Stimulated activated CD8-positive, alpha-beta memory T cell treated with anti-CD3 and anti-CD28 coated beads, Interleukin-12 subunit alpha, Interleukin-12 subunit beta, amount 100 ng/mL, for 24 hours (primary cell): ENCODE measurements at regions not wholly inside any gene's neighbourhood (a gene's known extent, or its start where the extent isn't known, plus 50 kb on each side); places are given as distances from the start of the nearest gene placed in this dataset.
A peak's percentile ranks its signal among the peaks of the same experiment; 100 is the strongest.

Experiments used
- DNase-seq: peaks from one replicate; pipeline ENCODE4 v3.0.0-alpha.2; 2020; ENCODE audit errors: extremely low read depth

- no peak for DNase-seq
Measured at GRCh38 chr13:95352486-95352885, 51.2 kb upstream of the ABCC4 start.

- no peak for DNase-seq
Measured at GRCh38 chr13:95354156-95354555, 52.9 kb upstream of the ABCC4 start.

- no peak for DNase-seq
Measured at GRCh38 chr13:95354680-95355487, 53.6 kb upstream of the ABCC4 start.

DNA sequence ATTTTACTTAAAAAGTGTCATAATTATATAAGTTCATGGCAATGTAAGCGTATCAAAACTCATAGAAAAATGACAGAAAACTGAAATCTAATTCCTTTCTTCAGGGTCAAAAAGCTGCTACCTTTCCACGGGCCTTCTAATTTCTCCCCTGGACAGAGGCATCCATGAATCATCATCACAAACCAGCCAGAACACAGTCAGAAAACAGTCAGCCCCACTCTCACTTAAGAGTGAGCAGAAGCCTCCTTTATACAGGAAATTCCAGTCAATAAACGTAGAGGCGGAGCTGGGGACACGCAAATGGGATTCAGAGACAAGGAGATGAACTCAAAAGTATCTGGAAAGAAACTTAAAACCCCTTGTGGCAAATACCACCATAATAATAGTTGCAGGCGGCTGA is 54.2 kb upstream of the ABCC4 start:
- DNase-seq = no peak

DNA sequence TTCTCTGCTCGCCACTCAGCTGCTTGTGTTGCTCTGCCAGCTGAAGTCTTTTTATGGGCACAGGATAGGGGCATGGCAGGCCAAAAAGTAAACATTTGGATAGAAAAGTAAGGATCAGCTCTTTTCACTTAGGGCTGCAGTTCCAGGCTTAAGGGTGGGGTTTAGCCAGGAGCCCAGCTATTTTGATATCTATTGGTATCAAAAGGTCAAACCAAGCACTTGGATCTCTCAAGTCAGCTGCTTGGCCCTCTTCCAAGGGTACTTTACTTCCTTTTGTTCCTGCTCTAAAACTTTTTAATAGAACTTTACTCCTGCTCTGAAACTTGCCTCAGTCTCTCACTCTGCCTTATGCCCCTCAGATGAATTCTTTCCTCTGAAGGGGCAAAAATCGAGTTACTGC is 55.7 kb upstream of the ABCC4 start:
- no peak for DNase-seq

GRCh38 chr13:95357875-95358274 is 56.6 kb upstream of the ABCC4 start:
- no peak for DNase-seq

DNA sequence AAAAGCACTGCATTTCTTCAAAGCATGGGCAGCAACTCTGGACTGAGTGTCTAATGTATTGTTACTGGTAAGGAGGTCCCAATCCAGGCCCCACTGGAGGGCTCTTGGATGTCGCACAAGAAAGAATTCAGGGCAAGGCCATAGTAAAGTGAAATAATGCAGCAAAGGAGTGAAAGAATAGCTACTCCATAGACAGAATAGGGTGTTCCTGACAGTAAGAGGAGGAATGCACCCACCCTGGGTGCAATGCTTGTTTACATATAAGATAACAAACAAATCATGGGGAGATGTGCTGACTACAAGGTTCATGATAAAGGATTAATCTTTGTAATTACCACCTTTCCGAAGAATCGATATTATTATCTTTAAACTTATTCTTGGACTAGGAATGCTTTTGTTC is 58.8 kb upstream of the ABCC4 start:
- no peak for DNase-seq

- no peak for DNase-seq
Measured at GRCh38 chr13:95360464-95361097, 59.3 kb upstream of the ABCC4 start.

DNA sequence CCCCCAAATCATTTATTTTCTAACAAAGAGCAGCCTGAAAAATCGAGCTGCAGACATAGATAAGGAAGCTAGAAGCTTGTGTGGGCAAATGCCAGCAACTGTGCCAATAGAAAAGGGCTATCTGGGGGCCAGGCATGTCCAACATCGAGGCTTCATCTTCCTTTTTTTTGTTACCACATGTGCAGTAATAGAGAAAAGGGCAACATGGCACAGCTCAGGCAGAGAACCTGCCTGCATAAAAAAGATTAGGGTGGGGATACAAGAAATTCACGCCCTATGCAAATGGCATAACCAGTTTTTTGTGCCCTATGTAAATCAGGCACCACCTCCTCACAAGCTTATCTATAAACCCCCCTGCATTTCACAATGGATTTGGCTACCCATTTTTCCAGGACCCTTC is 60.4 kb upstream of the ABCC4 start:
- DNase-seq = no peak

DNA sequence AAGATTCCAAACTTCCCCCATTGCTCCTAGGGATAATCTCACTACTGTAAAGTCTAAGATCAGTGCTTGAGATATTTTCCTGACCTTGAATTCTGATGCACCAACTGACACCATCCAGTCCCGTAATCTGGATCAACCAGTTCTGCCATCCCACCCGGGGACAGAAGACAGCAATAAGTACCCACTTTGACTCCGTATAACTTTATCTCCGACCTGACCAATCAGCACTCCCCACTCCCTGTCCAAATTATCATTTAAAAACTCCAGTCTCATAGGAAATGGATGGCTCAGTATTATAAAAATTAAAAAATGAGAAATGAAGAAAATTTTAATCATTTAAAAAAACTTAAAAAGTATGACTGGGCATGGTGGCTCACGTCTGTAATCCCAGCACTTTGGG is 61.4 kb upstream of the ABCC4 start:
- DNase-seq = no peak

GRCh38 chr13:95367309-95367843 is 66.1 kb upstream of the ABCC4 start:
- no peak for DNase-seq

DNA sequence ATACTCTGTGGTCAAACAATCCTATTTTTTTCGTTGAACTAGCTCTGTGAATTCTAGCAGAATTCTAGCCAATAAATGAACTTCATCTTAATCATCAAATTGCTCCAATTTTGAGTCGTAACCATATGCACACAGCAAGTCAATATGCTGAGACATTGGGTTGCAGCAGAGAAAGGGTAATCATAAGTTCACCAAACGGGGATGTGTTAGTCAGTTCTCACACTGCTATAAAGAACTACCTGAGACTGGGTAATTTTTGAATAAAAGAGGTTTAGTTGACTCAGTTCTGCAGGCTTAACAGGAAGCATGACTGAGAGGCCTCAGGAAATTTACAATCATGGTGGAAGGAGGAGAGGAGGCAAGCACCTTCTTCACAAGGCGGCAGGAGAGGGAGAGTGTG is 67.7 kb upstream of the ABCC4 start:
- no peak for DNase-seq

DNA sequence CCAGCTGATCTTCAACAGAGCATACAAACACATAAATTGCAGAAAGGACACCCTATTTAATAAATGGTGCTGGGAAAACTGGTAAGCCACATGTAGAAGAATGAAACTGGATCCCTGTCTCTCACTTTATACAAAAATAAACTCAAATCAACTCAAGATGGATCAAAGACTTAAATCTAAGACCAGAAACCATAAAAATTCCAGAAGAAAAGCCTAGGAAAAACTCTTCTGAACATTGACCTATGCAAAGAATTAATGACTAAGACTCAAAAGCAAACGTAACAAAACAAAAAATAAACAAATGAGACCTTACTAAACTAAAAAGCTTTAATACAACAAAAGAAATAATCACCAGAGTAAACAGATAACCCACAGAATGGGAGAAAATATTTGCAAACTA is 74.5 kb upstream of the ABCC4 start:
- DNase-seq = no peak

DNA sequence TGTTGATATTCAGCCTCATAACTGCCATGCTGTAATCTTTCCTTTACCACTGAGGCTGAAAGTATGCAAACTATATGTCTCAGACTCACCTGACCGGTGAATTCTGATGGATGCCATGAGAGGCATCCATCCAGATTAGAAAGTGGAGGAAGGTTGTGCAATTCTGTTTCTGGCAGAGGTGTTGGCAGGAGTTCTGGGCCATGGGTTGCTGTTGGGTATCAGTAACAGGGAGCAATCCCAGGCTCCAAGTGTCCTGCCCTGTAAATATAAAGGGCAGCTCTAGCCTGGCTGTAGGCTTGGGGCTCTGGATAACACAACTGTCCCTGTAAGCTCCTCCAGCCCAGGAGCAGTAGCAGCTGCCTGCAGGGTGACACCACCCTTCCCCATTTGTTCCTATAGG is 77.4 kb upstream of the ABCC4 start:
- no peak for DNase-seq

DNA sequence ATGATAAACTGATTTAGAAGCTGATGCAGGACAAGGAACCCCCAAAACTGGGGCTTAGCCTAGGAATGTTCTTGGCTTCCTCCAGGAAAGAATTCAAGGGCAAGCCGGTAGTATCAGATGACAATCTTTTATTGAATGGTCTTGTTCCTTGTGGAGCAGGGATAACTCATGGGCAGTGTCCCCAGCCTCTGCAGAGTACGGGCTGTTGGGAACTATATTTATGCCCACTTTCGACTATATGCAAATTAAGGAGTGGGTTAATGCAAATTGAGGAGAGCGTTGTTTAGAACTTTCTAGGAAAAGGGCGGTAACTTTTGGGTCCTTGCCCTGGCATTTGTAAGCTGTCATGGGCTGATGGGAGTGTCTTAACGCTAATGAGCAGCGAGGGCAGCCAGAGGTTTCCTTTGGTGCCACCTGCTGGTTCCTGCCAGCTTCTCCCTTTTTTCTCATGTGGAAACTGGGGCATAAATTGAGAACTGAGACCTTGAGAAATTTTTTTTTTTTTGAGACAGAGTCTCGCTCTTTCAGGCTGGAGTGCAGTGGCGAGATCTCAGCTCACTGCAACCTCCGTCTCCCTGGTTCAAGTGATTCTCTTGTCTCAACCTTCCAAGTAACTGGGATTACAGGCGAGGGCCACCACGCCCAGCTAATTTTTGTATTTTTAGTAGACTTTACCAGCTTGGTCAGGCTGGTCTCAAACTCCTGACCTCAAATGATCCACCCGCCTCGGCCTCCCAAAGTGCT is 79.4 kb upstream of the ABCC4 start:
- DNase-seq = peak; percentile 22

DNA sequence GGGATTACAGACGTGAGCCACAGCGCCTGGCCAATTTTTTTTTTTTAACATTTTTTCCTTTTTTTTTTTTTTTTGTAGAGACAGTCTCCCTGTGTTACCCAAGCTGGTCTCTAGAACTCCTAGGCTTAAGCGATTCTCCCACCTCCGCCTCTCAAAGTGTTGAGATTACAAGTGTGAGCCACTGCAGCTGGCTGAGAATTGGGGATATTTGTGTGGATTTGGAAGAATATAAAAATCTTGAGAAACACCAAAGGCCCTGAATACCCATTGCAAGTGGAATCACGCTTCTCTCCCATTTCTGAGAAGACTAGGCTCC is 79.9 kb upstream of the ABCC4 start:
- no peak for DNase-seq

DNA sequence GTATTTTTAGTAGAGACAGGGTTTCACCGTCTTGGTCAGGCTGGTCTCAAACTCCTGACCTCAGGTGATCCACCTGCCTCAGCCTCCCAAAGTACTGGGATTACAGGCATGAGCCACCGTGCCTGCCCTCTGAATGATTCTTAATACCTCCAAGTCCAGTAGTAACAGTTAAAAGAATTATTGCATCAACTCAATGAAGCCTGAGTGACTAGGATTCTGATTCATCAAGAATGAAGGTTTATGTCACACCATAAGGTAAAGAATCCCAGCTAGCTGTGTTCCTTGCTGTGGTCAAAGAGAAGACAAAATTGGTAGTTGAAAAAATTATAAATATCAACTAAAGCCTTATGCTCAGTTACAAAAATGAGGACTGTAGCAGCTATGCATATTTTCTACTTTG is 81.2 kb upstream of the ABCC4 start:
- DNase-seq = no peak

DNA sequence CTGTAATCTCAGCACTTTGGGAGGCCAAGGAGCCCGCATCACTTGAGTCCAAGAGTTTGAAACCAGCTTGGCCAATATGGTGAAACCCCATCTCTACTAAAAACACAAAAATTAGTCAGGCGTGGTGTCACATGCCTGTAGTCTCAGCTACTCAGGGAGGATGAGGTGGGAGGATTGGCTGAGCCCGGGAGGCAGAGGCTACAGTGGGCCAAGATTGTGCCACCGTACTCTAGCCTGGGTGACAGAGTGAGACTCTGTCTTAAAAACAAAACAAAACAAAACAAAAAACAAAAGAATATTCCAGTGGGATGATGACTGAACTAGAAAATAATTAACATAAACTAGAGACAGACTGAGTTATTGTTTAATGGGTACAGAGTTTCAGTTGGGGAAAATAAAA is 81.7 kb upstream of the ABCC4 start:
- no peak for DNase-seq

GRCh38 chr13:95385373-95385772 is 84.1 kb upstream of the ABCC4 start:
- DNase-seq = no peak

GRCh38 chr13:95385798-95386197 is 84.5 kb upstream of the ABCC4 start:
- no peak for DNase-seq

GRCh38 chr13:95386370-95386769 is 85.1 kb upstream of the ABCC4 start:
- no peak for DNase-seq

DNA sequence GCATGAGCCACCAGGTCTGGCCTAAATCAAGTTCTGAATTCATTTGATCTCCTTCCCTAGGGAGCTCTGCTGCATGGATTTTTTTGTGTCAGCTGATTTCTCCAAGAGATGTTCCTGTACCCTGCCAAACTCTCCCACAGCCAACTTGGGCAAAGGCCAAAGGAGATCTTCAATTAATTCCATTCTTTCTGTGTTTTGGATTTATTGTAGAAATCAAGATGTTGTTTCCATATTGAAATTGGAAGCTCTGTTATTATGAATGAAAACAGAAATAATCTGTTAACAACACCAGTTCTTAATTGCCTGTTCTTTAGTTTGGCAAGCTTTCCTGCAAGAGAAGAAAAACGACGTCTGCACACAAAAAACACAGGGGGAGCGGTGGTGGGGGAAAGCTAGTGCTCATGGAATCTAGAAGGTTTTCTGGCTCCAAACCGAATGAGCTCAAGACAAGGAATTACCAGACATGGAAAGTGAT is 86.5 kb upstream of the ABCC4 start:
- DNase-seq = no peak
